ENCODE measurements at regions not wholly inside any gene's neighbourhood (a gene's known extent, or its start where the extent isn't known, plus 50 kb on each side); places are given as distances from the start of the nearest gene placed in this dataset.

- no peak for DNase-seq
Observed at GRCh38 chr5:20522905-20523482, 535.0 kb upstream of the CDH18 start.

DNA sequence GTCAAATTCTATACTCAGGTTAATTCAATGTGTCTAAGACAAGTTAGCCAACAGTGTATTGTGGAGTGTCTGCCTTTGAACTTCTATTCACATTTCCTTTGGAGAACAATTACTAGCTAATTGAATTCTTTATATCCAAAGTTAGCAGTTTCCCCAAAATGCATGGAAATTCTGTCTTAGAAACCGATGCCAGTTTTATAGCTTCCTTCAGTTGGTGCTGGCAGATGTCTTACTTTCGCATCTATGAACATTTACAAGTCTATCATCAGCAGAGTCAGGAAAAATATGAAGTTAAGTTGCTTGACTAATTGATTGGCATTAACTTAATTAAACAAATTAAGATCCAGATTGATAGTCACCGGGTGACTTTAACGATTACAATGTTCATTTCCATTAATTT lies 527.6 kb upstream of the CDH18 start:
- no peak for DNase-seq

DNA sequence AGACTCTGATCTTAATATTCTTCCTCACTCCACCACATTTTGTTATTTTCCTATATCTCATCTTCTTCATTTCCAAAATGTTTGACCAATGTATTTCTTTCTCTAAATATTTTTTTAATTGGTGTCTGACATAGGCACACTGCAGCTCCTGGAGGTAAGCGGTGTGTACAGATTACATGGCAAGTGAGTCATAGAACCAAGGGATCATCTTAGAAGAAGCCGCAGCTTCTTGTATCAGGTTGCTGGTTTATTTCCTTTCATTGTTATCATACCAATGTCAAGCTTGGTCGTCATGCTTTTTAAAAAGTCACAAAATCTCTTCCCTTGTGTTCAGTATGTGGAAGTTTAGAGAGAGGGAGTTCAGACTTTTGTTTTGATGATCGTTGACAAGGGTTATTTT lies 526.1 kb upstream of the CDH18 start:
- no peak for DNase-seq

DNA sequence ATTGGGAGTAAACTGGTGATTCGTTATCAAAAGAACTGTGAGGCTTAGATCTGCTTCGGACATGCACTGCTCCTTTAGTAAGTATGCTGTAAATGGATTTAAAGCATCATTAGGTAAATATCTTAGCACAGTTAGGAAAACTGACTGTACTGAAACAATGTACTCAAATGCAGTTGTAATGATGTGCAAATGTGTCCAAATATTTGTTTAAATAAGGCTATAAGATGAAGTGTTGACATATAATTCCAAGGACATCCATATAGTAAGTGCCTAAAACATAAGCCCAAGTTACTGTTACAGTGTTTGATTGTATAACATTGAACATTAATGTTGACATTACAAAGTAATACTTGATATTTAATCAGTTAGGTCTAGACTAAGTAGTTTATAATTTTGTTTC lies 512.5 kb upstream of the CDH18 start:
- no peak for DNase-seq

GRCh38 chr5:20498926-20499325 lies 510.9 kb upstream of the CDH18 start:
- no peak for DNase-seq

GRCh38 chr5:20498102-20498501 lies 510.1 kb upstream of the CDH18 start:
- DNase-seq = no peak

DNA sequence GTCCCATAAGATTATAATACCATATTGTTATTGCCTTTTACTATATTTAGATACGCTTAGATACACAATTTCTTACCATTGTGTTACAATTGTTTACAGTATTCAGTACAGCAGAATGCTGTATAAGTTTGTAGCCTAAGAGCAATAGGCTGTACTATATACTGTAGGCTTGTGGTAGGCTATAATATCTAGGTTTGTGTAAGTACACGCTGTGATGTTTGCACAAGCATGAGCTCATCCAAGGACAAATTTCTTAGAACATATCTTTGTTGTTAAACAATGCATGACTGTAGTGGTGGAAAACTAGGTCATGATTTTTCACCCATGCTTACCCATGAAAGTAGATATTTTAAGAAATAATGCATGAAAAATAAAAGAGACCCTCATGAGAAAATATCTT lies 509.4 kb upstream of the CDH18 start:
- no peak for DNase-seq

- no peak for DNase-seq
Observed at GRCh38 chr5:20494706-20495105, 506.7 kb upstream of the CDH18 start.

DNA sequence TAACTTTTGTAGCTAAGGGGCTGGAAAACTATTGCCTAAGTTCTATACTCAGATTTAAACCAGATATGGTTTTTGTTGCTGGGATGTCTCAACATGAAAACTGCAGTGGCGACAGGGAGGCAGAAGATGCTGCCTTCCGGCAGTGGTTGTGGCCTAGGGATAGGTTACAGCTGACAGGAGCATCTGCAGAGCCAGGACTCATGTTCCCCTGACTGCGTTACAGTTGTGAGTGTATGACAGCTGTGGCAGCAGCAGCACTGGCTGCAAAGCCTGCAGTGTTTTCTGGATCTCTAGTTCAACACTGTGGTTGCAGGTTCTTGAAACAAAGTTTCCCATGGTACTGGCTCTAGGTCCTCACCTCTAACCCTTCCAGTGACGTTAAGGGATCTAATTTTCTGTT lies 498.8 kb upstream of the CDH18 start:
- no peak for DNase-seq

GRCh38 chr5:20476016-20476415 lies 488.0 kb upstream of the CDH18 start:
- DNase-seq = no peak

GRCh38 chr5:20470997-20471396 lies 483.0 kb upstream of the CDH18 start:
- DNase-seq = no peak

DNA sequence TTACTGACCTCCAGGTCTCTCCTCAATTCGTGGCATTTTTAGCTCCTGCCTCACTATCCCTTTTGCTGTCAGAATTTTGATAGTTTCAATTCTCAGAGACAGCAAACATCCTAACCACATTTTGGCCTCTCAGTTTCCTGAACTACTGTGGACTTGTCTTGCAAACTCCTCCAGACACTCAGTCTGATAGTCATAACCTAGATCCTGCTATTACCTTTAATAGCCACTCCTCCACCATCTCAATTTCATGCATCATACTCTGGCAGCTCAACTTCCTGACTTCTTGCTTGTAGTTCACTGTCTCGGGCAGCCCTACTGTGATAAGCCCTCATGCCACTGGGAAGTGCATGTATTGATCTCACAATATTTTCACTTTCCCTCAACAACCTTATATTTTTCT lies 481.8 kb upstream of the CDH18 start:
- no peak for DNase-seq

GRCh38 chr5:20469390-20469789 lies 481.4 kb upstream of the CDH18 start:
- no peak for DNase-seq

GRCh38 chr5:20466512-20466911 lies 478.5 kb upstream of the CDH18 start:
- no peak for DNase-seq

GRCh38 chr5:20463206-20463605 lies 475.2 kb upstream of the CDH18 start:
- DNase-seq = no peak

DNA sequence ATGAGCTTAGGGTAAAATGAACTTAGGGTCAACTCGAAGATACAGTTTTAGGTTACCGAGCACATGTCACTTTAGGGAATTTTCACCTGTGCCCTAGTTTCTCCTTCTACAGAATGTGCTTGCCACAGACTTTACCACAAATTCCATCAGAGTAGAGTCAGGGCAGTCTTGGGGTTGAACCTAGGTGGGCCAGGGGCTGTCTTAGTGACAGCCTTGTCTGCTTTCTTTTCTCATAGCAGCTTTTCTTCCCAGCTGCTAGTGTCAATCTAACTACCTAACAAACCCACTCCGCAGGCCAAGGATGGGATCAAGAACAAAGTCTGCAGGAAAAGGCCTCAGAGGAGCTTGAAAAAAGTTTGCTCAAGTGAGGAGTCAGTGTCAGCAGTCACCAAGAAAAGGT lies 458.1 kb upstream of the CDH18 start:
- no peak for DNase-seq

DNA sequence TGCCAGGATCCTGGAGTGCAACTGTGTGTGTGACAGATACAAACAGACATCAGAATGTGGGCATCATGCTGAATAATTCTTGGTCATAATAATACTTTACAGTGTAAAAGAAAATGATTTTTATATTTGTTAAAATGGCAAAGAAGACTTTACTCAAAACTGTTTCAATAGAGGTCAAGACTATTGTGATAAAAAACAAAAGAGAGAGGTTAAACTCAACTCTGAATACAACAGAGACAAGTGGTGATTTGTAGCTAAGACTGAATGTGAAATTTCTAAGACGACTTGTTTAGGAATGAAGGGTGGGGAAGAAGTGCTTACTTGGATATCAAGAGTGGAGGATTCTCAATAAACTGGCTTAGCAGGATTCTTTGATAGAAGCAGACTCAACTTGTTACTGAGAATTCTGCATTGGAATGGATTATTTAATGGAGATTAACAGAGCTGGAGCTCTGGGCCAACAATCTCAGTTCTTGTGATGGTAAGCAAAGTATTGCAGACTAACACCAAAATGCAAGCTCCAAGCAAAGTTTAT lies 457.4 kb upstream of the CDH18 start:
- DNase-seq = no peak

GRCh38 chr5:20434786-20435185 lies 446.8 kb upstream of the CDH18 start:
- no peak for DNase-seq

DNA sequence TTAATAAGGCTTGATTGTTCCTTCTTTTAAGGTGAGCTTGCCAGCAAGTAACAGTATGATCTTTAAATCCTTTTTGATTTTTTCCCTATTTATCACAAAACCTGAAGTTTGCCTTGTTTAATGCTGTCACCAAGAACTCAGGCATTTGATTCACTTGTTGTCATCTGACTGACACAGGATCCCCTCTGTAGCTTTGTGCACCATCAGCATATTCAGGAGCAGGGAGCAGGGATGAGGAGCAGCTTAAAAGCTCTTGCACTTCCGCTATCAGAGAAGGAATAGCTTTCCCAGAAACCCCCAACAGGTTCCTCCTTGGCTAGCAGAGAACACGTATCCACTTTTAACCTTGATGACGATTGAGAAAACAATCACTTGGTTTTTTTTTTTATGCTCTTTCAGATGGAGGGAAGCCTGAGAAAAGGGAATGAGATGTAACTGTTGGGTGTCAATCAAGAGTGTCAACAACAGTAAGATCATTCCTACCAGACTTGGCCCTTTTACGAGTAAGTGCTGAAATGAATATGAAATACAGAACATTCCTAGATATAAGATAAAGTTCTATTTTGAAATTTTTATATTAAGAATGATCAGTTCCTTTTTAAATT lies 433.1 kb upstream of the CDH18 start:
- DNase-seq = no peak

Measured in fibroblast of skin of right quadriceps (primary cell).